ENCODE measurements at regions not wholly inside any gene's neighbourhood (a gene's known extent, or its start where the extent isn't known, plus 50 kb on each side); places are given as distances from the start of the nearest gene placed in this dataset.

GRCh38 chr5:26014206-26014605 lies 1024.2 kb downstream of the CDH9 start:
- no peaks in the 10 kb centered on the region for H3K36me3 Mint-ChIP-seq (ENCODE audit: low read depth)
- TF ChIP-seq CTCF (IDR thresholded peaks at IDR 0.05) = no peak
- no peaks in the 10 kb centered on the region for H3K27me3 ChIP-seq (ENCODE audit: control insufficient read depth in 1 of 2, insufficient read depth in 2 of 2, low read length in 2 of 2)
- no peak overlapping the region for H3K4me3 Mint-ChIP-seq
- intact Hi-C loops (cut with DNase I, micrococcal nuclease) = no loop called here
- DNase-seq = no peak
- no peak overlapping the region for H3K4me3 ChIP-seq (ENCODE audit: low read length)
- no peak overlapping the region for H3K27ac ChIP-seq (ENCODE audit: low read depth in 1 of 2, low read length in 2 of 2)
- peaks cover 17% of the 10 kb centered on the region for H3K9me3 Mint-ChIP-seq
- CTCF ChIA-PET = no interaction called here
- no peaks in the 10 kb centered on the region for H3K4me1 Mint-ChIP-seq (ENCODE audit: low read depth)
- peaks cover 0 to 3% of the 10 kb centered on the region in 2 experiments for H3K9me3 ChIP-seq (ENCODE audit: control insufficient read depth in 1 of 2, insufficient read depth in 1 of 2, low read length in 2 of 2)
- no peak overlapping the region for H3K27ac Mint-ChIP-seq
- no peaks in the 10 kb centered on the region for H3K27me3 Mint-ChIP-seq
- H3K4me1 ChIP-seq (ENCODE audit: insufficient read depth, low read length) = no peaks in the 10 kb centered on the region
- no peak for ATAC-seq (ENCODE audit: poor library complexity)
- no peaks in the 10 kb centered on the region for H3K36me3 ChIP-seq (ENCODE audit: insufficient read depth, low read length)
- POLR2A ChIA-PET = no interaction called here

GRCh38 chr5:26012078-26012477 lies 1026.3 kb downstream of the CDH9 start:
- no peak overlapping the region for H3K27ac ChIP-seq (ENCODE audit: low read depth in 1 of 2, low read length in 2 of 2)
- no peak for DNase-seq
- TF ChIP-seq CTCF (IDR thresholded peaks at IDR 0.05) = no peak
- H3K27me3 Mint-ChIP-seq = no peaks in the 10 kb centered on the region
- no peak overlapping the region for H3K4me3 ChIP-seq (ENCODE audit: low read length)
- ChIA-PET CTCF (no interaction called here), POLR2A (no interaction called here)
- no peak overlapping the region for H3K27ac Mint-ChIP-seq
- H3K9me3 Mint-ChIP-seq = peaks cover 21% of the 10 kb centered on the region
- H3K4me3 Mint-ChIP-seq = no peak overlapping the region
- ATAC-seq (ENCODE audit: poor library complexity) = no peak
- H3K9me3 ChIP-seq (ENCODE audit: control insufficient read depth in 1 of 2, insufficient read depth in 1 of 2, low read length in 2 of 2) = peaks cover 0 to 3% of the 10 kb centered on the region in 2 experiments
- no peaks in the 10 kb centered on the region for H3K36me3 Mint-ChIP-seq (ENCODE audit: low read depth)
- intact Hi-C loops (cut with DNase I, micrococcal nuclease) = no loop called here
- H3K4me1 Mint-ChIP-seq (ENCODE audit: low read depth) = no peaks in the 10 kb centered on the region
- H3K4me1 ChIP-seq (ENCODE audit: insufficient read depth, low read length) = no peaks in the 10 kb centered on the region
- no peaks in the 10 kb centered on the region for H3K36me3 ChIP-seq (ENCODE audit: insufficient read depth, low read length)
- no peaks in the 10 kb centered on the region for H3K27me3 ChIP-seq (ENCODE audit: control insufficient read depth in 1 of 2, insufficient read depth in 2 of 2, low read length in 2 of 2)

GRCh38 chr5:26009742-26010141 lies 1028.6 kb downstream of the CDH9 start:
- Histone ChIP-seq H3K27ac (ENCODE audit: low read depth in 1 of 2, low read length in 2 of 2) (no peak overlapping the region), H3K9me3 (ENCODE audit: control insufficient read depth in 1 of 2, insufficient read depth in 1 of 2, low read length in 2 of 2) (no peaks in the 10 kb centered on the region), H3K36me3 (ENCODE audit: insufficient read depth, low read length) (no peaks in the 10 kb centered on the region), H3K4me1 (ENCODE audit: insufficient read depth, low read length) (no peaks in the 10 kb centered on the region), H3K4me3 (ENCODE audit: low read length) (no peak overlapping the region), H3K27me3 (ENCODE audit: control insufficient read depth in 1 of 2, insufficient read depth in 2 of 2, low read length in 2 of 2) (no peaks in the 10 kb centered on the region)
- H3K27me3 Mint-ChIP-seq = no peaks in the 10 kb centered on the region
- intact Hi-C loops (cut with DNase I, micrococcal nuclease) = no loop called here
- ATAC-seq (ENCODE audit: poor library complexity) = no peak
- no peaks in the 10 kb centered on the region for H3K36me3 Mint-ChIP-seq (ENCODE audit: low read depth)
- H3K9me3 Mint-ChIP-seq = peaks cover 15% of the 10 kb centered on the region
- DNase-seq = no peak
- H3K27ac Mint-ChIP-seq = no peak overlapping the region
- POLR2A ChIA-PET = no interaction called here
- H3K4me3 Mint-ChIP-seq = no peak overlapping the region
- H3K4me1 Mint-ChIP-seq (ENCODE audit: low read depth) = no peaks in the 10 kb centered on the region
- CTCF ChIA-PET = no interaction called here
- no peak for TF ChIP-seq CTCF (IDR thresholded peaks at IDR 0.05)

Measured in CD4-positive, alpha-beta T cell (primary cell).